ENCODE measurements at regions not wholly inside any gene's neighbourhood (a gene's known extent, or its start where the extent isn't known, plus 50 kb on each side); places are given as distances from the start of the nearest gene placed in this dataset.

DNA sequence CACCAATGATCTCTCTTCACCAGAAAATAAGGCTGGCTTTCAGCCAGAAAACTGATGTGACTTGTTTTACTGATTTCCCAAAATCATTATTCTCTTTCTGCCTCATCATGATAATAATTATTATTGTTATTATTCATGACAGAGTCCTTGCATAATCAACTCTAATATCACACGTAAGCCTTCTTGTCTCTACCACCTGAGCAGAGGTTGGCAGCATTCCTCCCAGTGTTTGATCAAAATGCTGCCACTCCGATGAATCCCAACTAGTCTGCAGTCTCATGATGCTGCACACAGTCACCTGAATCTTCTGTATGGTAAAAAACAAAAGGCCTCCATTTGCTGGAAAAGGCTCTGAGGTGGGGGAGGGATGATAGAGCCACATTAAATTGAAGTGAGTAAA lies 105.7 kb upstream of the PLEKHG7 start (continued):
- TF ChIP-seq, protein P1, sequence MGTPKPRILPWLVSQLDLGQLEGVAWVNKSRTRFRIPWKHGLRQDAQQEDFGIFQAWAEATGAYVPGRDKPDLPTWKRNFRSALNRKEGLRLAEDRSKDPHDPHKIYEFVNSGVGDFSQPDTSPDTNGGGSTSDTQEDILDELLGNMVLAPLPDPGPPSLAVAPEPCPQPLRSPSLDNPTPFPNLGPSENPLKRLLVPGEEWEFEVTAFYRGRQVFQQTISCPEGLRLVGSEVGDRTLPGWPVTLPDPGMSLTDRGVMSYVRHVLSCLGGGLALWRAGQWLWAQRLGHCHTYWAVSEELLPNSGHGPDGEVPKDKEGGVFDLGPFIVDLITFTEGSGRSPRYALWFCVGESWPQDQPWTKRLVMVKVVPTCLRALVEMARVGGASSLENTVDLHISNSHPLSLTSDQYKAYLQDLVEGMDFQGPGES (IDR thresholded peaks at IDR 0.05) = no peak
- TF ChIP-seq TCF3 (IDR thresholded peaks at IDR 0.05; ENCODE audit: borderline replicate concordance, insufficient read depth, low read depth, low read length) (no peak), MTA3 (IDR thresholded peaks at IDR 0.05; ENCODE audit: borderline replicate concordance, low read length) (no peak)
- TF ChIP-seq, protein P2, sequence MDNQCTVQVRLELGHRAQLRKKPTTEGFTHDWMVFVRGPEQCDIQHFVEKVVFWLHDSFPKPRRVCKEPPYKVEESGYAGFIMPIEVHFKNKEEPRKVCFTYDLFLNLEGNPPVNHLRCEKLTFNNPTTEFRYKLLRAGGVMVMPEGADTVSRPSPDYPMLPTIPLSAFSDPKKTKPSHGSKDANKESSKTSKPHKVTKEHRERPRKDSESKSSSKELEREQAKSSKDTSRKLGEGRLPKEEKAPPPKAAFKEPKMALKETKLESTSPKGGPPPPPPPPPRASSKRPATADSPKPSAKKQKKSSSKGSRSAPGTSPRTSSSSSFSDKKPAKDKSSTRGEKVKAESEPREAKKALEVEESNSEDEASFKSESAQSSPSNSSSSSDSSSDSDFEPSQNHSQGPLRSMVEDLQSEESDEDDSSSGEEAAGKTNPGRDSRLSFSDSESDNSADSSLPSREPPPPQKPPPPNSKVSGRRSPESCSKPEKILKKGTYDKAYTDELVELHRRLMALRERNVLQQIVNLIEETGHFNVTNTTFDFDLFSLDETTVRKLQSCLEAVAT (IDR thresholded peaks at IDR 0.05) = no peak
- TF ChIP-seq, protein P3, sequence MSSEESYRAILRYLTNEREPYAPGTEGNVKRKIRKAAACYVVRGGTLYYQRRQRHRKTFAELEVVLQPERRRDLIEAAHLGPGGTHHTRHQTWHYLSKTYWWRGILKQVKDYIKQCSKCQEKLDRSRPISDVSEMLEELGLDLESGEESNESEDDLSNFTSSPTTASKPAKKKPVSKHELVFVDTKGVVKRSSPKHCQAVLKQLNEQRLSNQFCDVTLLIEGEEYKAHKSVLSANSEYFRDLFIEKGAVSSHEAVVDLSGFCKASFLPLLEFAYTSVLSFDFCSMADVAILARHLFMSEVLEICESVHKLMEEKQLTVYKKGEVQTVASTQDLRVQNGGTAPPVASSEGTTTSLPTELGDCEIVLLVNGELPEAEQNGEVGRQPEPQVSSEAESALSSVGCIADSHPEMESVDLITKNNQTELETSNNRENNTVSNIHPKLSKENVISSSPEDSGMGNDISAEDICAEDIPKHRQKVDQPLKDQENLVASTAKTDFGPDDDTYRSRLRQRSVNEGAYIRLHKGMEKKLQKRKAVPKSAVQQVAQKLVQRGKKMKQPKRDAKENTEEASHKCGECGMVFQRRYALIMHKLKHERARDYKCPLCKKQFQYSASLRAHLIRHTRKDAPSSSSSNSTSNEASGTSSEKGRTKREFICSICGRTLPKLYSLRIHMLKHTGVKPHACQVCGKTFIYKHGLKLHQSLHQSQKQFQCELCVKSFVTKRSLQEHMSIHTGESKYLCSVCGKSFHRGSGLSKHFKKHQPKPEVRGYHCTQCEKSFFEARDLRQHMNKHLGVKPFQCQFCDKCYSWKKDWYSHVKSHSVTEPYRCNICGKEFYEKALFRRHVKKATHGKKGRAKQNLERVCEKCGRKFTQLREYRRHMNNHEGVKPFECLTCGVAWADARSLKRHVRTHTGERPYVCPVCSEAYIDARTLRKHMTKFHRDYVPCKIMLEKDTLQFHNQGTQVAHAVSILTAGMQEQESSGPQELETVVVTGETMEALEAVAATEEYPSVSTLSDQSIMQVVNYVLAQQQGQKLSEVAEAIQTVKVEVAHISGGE (CRISPR knock-in tag; IDR thresholded peaks at IDR 0.05) = no peak

DNA sequence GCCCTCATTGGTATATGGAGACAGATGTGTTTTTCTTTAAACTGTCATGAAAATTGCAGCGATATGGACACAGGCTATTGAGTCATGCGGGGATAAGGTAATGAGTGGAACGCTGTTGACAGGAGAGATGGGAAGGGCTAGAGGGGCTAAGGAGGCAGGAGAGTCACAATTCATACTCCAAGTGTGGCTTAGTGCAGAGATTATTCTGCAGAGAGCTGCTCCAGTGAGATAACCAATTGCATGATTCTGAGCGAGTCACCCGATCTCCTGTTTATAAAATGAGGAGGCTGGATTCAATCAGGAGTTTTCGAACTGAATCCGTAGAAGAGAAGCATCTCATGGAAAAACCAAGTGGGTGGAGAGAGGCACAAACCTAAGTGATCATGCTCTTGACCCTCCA lies 106.4 kb upstream of the PLEKHG7 start:
- CTCF ChIA-PET = no interaction called here
- TF ChIP-seq SUZ12 (IDR thresholded peaks at IDR 0.05; ENCODE audit: unreplicated experiment) = no peak
- TF ChIP-seq, protein P4, sequence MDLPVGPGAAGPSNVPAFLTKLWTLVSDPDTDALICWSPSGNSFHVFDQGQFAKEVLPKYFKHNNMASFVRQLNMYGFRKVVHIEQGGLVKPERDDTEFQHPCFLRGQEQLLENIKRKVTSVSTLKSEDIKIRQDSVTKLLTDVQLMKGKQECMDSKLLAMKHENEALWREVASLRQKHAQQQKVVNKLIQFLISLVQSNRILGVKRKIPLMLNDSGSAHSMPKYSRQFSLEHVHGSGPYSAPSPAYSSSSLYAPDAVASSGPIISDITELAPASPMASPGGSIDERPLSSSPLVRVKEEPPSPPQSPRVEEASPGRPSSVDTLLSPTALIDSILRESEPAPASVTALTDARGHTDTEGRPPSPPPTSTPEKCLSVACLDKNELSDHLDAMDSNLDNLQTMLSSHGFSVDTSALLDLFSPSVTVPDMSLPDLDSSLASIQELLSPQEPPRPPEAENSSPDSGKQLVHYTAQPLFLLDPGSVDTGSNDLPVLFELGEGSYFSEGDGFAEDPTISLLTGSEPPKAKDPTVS (IDR thresholded peaks at IDR 0.05; ENCODE audit: low read depth, low read length) = no peak
- no peak for TF ChIP-seq POLR2AphosphoS5 (IDR thresholded peaks at IDR 0.05; ENCODE audit: low read length)
- TF ChIP-seq, protein P5, sequence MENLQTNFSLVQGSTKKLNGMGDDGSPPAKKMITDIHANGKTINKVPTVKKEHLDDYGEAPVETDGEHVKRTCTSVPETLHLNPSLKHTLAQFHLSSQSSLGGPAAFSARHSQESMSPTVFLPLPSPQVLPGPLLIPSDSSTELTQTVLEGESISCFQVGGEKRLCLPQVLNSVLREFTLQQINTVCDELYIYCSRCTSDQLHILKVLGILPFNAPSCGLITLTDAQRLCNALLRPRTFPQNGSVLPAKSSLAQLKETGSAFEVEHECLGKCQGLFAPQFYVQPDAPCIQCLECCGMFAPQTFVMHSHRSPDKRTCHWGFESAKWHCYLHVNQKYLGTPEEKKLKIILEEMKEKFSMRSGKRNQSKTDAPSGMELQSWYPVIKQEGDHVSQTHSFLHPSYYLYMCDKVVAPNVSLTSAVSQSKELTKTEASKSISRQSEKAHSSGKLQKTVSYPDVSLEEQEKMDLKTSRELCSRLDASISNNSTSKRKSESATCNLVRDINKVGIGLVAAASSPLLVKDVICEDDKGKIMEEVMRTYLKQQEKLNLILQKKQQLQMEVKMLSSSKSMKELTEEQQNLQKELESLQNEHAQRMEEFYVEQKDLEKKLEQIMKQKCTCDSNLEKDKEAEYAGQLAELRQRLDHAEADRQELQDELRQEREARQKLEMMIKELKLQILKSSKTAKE (IDR thresholded peaks at IDR 0.05; ENCODE audit: low read depth, poor library complexity, severe bottlenecking) = no peak
- TF ChIP-seq RCOR1 (conservative IDR thresholded peaks at IDR 0.05; ENCODE audit: low read depth, low read length) = no peak

More for the DNA sequence above, 106.4 kb upstream of the PLEKHG7 start:
- ChIA-PET POLR2A (no interaction called here), RAD21 (ENCODE audit: unreplicated experiment) (interaction anchor here (1.4 kb wide), 1 partner anchor 25 kb away, joined by 4 read pairs; no protein-coding TSS in a partner anchor), SMC1A (ENCODE audit: uncharacterized antibody, unreplicated experiment) (interaction anchor here (2.5 to 2.8 kb wide), 2 partner anchors 9 to 13 kb away, joined by 12 to 21 read pairs; no protein-coding TSS in a partner anchor)
- intact Hi-C loops (cut with micrococcal nuclease; ENCODE audit: unreplicated experiment) = no loop called here
- DNase-seq (ENCODE audit: low read depth, low spot score) = no peak
- H3K9ac ChIP-seq (ENCODE audit: control insufficient read depth, insufficient read depth, low read length) = no peak overlapping the region
- no peak for ATAC-seq
- H3K4me2 ChIP-seq (ENCODE audit: control insufficient read depth, insufficient read depth) = no peak overlapping the region
- H3K4me3 ChIP-seq = no peak overlapping the region
- H2AFZ ChIP-seq (ENCODE audit: control insufficient read depth, low read depth, low read length) = no peak overlapping the region
- no peaks in the 10 kb centered on the region for H4K20me1 ChIP-seq (ENCODE audit: control insufficient read depth, insufficient read depth)
- no peak overlapping the region for H3K27ac ChIP-seq (ENCODE audit: control insufficient read depth, insufficient read depth)
- FAIRE-seq = no peak
- H3K9me3 ChIP-seq (replicated peaks; ENCODE audit: control insufficient read depth, insufficient read depth, low read length) = peaks cover 5% of the 10 kb centered on the region
- BruUV-seq (replicated peaks) = no TSS peak
- no peaks in the 10 kb centered on the region for H3K27me3 ChIP-seq (replicated peaks in 1 of 2; ENCODE audit: control insufficient read depth in 2 of 2, insufficient read depth in 2 of 2, low read length in 1 of 2)
- peaks cover 15% of the 10 kb centered on the region for H3K4me1 ChIP-seq (ENCODE audit: control insufficient read depth, insufficient read depth, low read length)
- no peaks in the 10 kb centered on the region for H3K36me3 ChIP-seq (ENCODE audit: control insufficient read depth in 2 of 2, insufficient read depth in 2 of 2, low read length in 1 of 2)
- no peaks in the 10 kb centered on the region for H3K79me2 ChIP-seq (ENCODE audit: control insufficient read depth, insufficient read depth, low read length)
- WGBS (ENCODE audit: insufficient coverage, insufficient replicate concordance, low lambda C conversion rate, missing lambda C conversion rate) = 96% methylated on average over 7 of the region's 7 CpGs
- in situ Hi-C loops (cut with MboI) = no loop called here

All from GM12878 (cell line).